GF-D8 (cell line): ENCODE measurements at regions not wholly inside any gene's neighbourhood (a gene's known extent, or its start where the extent isn't known, plus 50 kb on each side); places are given as distances from the start of the nearest gene placed in this dataset.

Experiments used
- DNase-seq: peaks from one replicate; lab custom pipeline; 2025; lab: John Stamatoyannopoulos, UW

- DNase-seq, result no peak
Measured at GRCh38 chr7:16001477-16001876, 315.0 kb upstream of the MEOX2 start.

DNA sequence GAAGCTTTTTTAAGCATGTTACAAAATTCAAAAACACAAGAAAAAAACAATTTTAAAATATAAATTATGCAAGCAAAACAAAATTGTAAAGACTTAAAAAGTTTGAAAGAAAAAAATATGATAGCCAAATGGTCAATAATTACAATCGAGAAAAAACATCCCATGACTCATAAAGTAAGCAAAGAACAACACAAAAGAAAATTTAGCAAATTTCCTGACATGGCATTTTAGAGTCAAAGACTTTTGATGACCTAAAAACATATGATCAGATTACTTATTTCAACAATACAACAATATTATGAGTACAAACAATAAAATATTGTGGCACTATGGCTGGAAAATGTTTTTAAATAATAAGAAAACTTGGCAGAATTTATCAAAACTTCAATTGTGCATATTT lies 312.1 kb upstream of the MEOX2 start:
- DNase-seq, result no peak

DNA sequence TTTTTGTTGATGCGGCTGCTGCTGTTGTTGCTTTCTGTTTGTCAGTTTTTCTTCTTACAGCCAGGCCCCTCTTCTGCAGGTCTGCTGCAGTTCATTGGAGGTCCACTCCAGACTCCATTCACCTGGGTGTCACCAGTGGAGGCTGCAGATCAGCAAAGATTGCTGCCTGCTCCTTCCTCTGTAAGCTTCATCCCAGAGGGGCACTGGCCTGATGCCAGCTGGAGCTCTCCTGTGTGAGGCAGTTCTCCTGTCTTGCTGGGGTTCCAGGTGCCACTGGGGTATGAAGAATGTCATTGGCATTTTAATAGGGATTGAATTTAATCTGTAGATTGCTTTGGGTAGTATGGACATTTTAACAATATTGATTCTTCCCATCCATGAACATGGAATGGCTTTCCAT lies 308.5 kb upstream of the MEOX2 start:
- no peak for DNase-seq

DNA sequence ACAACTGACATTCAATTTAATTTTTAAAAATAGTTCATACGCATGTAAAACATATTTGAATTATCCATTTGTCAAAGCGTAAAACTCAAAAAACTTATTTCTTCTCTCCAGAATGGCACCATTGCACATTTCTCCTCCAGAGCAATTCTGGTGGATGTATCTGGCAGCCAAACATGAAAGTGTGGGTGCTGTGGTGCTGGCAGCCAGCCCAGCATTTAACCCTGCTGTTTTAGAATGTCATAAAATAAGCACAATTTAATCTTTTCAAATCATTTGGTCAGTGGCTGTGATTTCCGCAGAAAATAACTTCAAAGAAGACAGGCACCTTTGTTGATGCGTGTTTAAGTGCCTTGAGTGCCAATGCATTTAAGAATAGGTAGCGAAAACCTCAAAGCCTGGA lies 302.7 kb upstream of the MEOX2 start:
- no peak for DNase-seq

DNA sequence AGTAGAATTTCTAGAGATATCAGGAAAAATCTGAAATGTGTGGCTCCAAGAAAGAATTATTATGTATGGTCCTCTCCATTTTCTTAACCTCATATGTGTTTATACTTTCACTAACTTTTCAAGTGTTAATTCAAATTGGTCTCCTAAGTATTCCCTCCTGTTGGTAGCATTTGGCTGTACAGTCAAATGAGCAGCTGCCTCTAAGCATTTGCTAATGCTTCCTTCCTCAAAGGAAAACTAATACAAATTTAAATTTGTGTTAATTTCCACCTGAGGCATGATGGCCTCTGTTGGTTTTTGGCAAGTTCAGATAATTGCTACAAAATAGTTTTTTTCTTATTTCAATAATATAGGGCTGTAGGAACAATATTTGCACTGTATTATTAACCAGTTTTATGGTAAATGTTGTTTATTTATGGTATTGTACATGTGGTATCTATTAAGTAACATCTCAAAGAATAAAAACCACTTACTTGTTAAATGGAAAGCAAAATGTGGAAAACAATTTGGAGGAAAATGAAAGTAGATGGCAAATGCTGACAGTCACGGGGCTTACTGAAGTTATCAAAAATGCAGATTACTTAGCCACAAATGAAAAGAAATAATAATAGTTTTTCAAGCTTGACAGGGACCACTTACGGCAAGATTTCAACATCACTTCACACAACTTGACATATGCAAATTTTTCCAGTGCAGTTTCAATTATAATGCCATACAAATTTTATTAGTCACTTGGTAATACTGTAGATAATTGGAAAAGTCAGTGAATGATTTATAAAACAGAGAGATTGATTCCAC lies 299.3 kb upstream of the MEOX2 start:
- DNase-seq, result no peak

DNA sequence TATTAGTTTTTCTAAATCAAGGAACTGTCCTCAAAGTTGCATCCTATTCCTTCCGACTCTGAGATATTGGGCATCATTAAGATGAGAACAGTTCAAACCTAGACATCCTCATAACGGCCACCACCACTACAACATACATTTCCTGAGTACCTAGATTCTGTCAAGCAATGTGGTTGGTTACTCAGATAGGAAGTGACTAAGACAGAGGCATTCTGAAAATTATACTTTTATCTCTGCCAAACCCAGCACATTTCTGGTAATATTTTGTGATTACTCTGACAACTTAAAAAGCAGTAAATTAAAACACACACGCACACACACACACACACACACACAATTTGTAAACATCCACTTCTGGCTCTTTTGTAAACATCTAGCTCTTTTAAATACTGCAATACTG lies 291.2 kb upstream of the MEOX2 start:
- no peak for DNase-seq

GRCh38 chr7:15972862-15973275 lies 286.4 kb upstream of the MEOX2 start:
- no peak for DNase-seq

DNA sequence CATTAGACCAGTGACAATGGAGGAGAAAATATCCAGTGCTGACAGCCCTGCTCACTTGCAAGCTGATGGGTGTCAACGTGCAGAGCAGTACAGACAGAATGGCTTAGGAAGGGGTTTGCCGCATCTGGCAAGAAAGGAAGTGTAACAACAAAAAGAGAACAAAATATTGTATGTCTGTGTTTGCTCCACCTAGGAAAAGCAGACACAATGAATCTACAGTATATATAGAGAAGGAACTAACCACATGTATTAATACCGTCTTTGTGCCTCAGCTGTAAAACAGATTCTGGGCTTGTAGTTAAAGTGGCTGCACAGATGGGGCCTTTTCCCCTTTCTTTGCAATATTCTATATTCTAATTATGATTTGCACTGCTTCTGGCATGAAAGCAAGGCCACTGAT lies 281.1 kb upstream of the MEOX2 start:
- DNase-seq, result no peak

- no peak for DNase-seq
Measured at GRCh38 chr7:15967121-15967520, 280.6 kb upstream of the MEOX2 start.

- DNase-seq, result no peak
Measured at GRCh38 chr7:15963206-15963605, 276.7 kb upstream of the MEOX2 start.

DNA sequence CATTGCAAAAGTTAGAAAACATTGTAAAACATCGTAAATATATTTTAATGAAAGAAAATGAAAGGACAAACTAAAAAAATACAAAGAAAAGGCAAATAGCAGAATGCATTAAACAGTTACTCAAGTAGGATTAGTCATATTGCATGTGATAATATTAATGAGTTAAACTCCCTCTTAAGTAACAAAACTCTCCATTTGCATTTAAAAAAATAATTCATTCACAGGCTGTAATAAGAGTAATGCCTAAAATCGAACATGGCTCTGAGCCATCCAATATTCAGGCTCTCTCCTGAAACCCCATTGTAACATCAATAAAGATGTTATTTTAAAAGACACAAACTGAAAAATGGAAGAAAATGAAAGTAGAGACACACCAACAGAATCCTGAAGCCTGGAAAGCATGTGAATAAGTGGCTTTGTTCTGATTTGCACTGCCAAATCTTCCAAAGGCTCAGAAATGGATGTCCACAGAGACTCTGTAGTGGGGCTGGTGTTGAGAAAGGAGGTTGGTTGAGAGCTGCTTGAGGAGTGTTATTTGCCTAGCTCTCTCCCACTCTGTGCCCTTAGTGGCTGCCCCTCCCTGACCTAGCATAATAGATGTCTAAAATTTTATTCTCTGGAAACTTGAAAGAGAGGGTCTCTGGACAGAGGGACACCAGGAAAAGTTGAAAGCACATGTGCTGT lies 268.3 kb upstream of the MEOX2 start:
- DNase-seq, result no peak

DNA sequence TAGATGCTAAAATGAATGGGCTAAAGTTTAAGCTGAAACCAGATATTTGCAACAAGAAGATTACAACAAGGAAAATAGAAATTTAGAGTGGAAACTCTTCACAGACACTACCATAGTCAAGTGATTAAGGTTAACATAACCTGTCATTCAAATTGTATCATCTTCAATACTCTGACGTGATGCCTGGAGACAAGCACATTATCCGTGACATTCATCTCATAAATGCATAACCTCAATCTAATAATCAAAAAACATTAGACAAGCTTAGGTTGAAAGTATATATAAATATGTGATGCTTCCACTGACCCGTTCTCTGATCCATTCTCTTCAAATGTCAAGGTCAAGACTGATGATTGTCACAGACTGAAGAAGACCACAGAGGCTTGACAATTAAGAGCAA lies 263.8 kb upstream of the MEOX2 start:
- DNase-seq, result no peak

DNA sequence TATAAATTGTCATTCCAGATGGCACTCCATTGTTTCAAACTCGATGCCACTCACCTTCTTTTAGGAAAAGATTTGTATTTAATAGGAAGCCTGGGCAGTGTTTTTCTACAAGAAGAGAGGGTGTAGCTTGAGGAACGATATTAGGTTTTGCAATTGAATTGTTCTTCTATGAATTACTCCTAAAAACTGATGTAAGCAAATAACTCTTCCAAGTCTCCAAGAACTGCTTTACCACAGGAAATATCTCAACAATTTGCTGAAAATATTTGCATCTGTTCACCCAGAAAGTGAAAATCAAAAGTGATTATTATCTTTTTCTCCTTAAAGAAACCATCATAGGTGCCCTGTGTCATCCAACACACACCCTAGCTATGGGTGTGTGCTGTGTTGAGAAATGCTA lies 261.3 kb upstream of the MEOX2 start:
- no peak for DNase-seq

DNA sequence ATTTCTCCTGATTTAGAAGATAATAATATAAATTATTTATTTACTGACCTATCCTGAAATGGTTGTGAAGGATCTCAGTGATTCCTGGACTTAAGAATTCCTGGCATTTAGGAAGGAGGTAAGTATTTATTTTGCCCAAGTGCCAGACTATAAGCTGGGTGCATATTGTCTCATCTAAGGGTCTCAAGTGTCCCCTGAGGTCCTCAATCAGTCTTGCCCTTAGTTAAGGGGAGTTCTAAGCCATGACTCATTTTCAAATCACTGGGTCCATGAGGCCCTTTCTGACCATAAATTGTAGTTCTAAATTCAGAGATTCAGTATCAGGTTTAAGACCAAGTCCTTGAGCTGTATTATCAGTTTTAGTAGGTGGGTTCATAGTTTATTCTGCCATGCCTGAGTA lies 251.6 kb upstream of the MEOX2 start:
- no peak for DNase-seq

DNA sequence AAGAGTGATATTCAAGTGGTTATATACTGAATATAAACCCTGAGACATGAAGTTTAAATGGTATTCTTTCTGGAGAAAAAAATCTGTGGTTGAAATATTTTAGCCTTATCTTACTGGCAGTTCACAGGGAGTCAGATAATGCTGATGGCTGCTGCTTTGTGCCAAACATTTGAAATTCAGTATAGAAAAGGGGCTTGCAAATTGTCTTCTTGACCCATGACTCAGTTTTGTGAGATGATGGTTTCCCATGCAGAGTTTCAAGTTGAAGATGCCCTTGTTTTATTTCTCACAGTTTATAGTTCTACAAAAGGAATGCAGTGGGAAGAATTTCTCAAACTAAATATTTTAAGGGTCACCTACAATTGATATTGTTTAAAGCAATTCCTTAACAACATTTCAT lies 251.1 kb upstream of the MEOX2 start:
- DNase-seq, result no peak

DNA sequence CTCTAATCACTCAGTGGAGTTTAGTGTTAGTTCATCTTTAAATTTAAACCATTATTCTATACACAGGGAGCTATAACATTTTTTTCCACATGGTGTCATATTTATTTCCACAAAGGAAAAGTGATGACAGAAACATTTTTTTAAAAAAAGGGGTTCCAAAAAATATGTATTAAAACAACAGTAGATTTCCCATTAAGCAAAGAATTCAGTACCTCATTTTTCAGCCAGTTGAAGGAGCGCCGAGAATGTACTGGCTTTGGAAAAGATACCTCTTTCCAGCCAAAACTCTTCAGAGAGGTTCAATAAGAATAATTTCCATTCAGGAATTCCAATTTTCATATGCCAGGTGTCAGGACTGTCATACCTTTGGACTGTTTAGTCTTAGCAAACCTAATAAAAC lies 250.5 kb upstream of the MEOX2 start:
- DNase-seq, result no peak

DNA sequence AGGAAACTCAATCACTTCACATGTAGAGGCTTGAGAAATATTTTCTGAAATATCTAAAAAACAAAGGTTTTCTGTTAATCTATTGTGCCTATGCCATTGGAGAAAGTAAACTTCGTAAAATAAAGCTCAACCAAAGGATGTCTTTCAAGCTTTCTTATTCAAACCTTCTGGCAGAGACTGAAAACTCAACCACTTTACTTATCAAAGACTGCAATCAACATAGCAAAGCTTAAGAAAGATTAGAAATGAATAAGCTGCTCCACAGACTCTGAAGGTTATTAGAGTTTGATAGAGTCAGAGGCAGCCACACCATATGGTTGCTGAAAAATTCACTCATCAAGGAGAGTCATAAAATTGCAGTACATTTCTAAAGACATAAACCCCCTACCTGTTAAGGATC lies 245.8 kb upstream of the MEOX2 start:
- DNase-seq, result no peak

- no peak for DNase-seq
Measured at GRCh38 chr7:15929411-15929810, 242.9 kb upstream of the MEOX2 start.

DNA sequence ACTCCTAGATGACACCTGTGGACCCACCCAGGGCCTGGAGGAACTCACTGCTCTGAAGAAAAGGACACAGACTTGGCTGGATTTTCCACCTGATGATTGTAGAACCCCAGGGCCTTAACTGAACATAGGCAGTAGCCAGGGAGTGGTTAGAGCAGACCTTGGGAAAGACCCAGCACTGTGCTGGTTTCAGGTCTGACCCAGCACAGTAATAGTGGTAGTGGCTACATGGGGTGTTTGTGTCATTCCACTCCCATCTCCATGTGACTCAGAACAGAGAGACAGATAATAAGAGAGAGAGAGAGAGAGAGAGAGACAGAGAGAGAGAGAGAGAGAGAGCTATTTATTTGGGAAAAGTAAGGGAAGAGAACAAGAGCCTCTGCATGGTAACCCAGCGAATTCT lies 239.1 kb upstream of the MEOX2 start:
- no peak for DNase-seq

DNA sequence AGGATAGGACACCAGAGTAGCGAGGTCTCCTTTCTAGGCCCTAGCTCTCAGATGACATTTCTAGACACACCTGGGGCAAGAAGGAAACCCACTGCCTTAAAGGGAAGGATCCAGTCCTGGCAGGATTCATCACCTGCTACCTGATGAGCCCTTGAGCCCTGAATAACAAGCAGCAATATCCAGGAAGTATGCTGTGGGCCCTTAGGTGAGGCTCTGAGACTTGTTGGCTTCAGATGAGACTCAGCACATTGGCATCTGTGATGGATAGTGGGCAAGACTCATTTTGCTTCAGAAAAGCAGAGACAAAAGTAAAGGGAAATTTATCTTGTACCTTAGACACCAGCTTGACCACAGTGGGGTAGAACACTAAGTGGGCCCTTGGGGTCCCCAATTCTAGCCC lies 238.4 kb upstream of the MEOX2 start:
- no peak for DNase-seq

GRCh38 chr7:15922002-15922401 lies 235.5 kb upstream of the MEOX2 start:
- no peak for DNase-seq

DNA sequence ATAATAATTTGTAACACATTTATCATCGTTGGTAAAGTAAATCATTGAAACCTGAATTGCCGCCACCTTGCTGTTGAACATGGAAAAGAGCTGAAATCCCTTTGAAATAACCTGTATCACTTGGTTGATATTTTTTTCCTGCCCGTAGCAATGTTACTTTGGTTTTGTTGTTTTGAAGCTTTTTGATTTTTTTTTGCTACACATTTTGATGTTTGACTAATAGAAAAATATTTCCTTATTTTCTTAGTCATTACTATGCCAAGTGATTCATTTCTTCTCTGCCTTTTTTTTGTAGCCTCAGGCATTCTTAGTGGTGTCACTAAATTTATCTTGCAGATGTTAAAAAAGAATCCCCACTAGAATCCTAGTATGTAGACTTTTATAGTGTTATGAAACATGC lies 235.1 kb upstream of the MEOX2 start:
- DNase-seq, result no peak

- DNase-seq, result no peak
Measured at GRCh38 chr7:15920953-15921352, 234.5 kb upstream of the MEOX2 start.
